ENCODE measurements at regions not wholly inside any gene's neighbourhood (a gene's known extent, or its start where the extent isn't known, plus 50 kb on each side); places are given as distances from the start of the nearest gene placed in this dataset.
"Not testable (repeated sequence)": the region's sequence is repeated elsewhere in the genome, so short reads cannot be mapped to it uniquely, and the experiment has no call there.

DNA sequence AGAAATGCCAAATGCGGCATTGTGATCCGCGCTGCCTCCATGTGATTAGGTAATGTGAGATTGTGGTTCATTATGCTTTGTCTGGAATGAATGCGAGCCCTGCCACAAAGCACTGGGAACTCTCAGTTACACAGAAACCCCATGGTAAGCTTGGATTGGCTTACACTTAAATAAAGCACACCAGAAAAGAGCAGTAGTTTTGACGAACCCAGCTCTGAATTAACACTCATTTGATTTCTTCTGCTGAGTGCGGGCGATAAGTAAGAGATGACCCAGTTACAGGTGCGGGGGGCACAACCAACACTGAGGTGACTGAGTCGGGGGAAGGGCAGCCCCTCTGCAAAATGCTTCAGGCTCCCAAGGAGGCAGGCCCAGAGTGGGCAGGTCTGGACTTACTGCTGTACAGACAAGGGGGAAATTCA lies 56.3 kb downstream of the RNU1-4 start:
- TF ChIP-seq POLR2A, CTCF, POLR2AphosphoS5, EP300 (IDR thresholded peaks at IDR 0.05): not testable (repeated sequence)
